Stomach (tissue), 8 donors: ENCODE measurements at regions not wholly inside any gene's neighbourhood (a gene's known extent, or its start where the extent isn't known, plus 50 kb on each side); places are given as distances from the start of the nearest gene placed in this dataset.

Experiments
- DNase-seq, 2 donors: peaks; one replicate each; pipeline versions ENCODE4 v3.0.0 to v3.0.0-alpha.2; 2013 to 2019
- H3K27ac ChIP-seq, 5 donors: fragments of 200-600 bp in 4 of 5; sonication (generic) in 4 of 5; one replicate each; pipeline ENCODE4 v1.5.1; 2013 to 2019; ENCODE audit warnings: mild to moderate bottlenecking in 1 of 5, moderate library complexity in 1 of 5
- H3K27me3 ChIP-seq, 3 donors: fragments of 200-600 bp; sonication (generic); one replicate each; pipeline ENCODE4 v1.5.1; 2017 to 2019; ENCODE audit warnings: mixed run types in 1 of 3
- H3K36me3 ChIP-seq, 4 donors: fragments of 200-600 bp; sonication (generic); 1 replicate in 3 of 4; 2 replicates in 1 of 4; pipeline ENCODE4 v1.5.1; 2016 to 2019
- H3K4me1 ChIP-seq, 4 donors: fragments of 200-600 bp; sonication (generic); one replicate each; pipeline ENCODE4 v1.5.1; 2016 to 2019
- H3K4me3 ChIP-seq, 4 donors: fragments of 200-600 bp; sonication (generic) in 3 of 4; one replicate each; pipeline ENCODE4 v1.5.1; 2016 to 2019; ENCODE audit warnings: mild to moderate bottlenecking in 1 of 4
- H3K9me3 ChIP-seq, 4 donors: fragments of 200-600 bp; sonication (generic); one replicate each; pipeline ENCODE4 v1.5.1; 2016 to 2019
- CTCF ChIP-seq, 7 experiments: fragments of 450-650 bp in 4 of 7; fragments of 200-600 bp in 3 of 7; sonication (generic) in 3 of 7; IDR thresholded peaks; one replicate each; pipeline ENCODE4 v1.5.1; 2016 to 2019; ENCODE audit warnings: antibody characterized with exemption in 7 of 7, control low read depth in 2 of 7, mild to moderate bottlenecking in 1 of 7
- EP300 ChIP-seq: sonication (generic); formaldehyde crosslinking; IDR thresholded peaks from one replicate; pipeline ENCODE4 v1.6.1; 2017; ENCODE audit warnings: antibody characterized with exemption
- POLR2A ChIP-seq, 4 donors: fragments of 450-650 bp; IDR thresholded peaks; one replicate each; pipeline ENCODE4 v1.6.1; 2016; ENCODE audit warnings: antibody characterized with exemption in 4 of 4, control low read depth in 2 of 4, mild to moderate bottlenecking in 1 of 4, moderate library complexity in 1 of 4
- POLR2AphosphoS5 ChIP-seq, 3 donors: sonication (generic); formaldehyde crosslinking; IDR thresholded peaks; one replicate each; pipeline ENCODE4 v1.6.1; 2016; ENCODE audit warnings: antibody characterized with exemption in 3 of 3
- WGBS, 5 donors: extraction: QIAGEN DNeasy Blood & Tissue Kit in 3 of 5; methylation state at CpG; one replicate each; pipeline versions ENCODE4 v1.1.5 to v1.1.7; 2013 to 2018; 5-methylcytosine and 5-hydroxymethylcytosine counted together
- intact Hi-C: fragments of 100-400 bp; cut with DNase I; formaldehyde crosslinking; loops from one replicate; pipeline ENCODE4 v1.15.1; 2023; ENCODE audit warnings: low total_unique reads
- donor health status: healthy with polysubstance abuse.
- donor health status: Bipolar disorder and iron deficiency.
- donor health status: healthy.

DNA sequence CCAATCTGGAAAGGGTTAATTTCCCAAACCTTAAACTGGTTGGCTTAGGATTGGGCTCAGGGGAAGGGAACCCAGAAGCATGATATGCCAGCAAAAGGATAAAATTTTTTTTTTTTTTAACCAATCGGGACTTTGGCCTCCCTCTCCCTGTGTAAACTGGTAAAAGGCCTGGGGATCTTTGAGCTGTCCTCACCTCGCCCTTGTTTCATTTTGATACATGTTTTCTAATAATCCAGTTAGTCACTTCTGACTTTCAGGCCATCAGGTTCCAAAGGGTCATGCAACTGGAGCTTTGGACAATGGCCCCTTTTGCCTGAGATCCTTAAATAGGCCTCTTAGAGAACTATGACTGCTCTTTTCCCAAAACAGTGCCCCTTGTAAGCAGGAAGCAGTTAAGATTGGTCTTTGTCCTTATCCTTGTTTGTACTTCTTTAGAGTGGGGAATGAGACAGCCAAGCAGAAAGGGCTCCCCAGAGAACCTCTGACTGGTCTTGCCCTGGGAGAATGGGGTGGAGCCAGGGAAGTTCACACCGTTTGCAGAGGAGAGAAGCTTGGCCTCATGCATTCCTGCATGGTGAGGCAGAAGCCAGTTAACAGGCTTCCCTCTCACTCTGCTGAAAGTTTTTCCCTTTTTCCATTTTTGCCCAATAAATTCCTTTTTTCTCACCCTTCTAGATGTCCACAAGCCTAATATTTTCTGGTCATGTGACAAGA is 424.2 kb upstream of the CNTNAP2 start:
- no peaks in the 10 kb centered on the region for H3K27me3 ChIP-seq
- no peaks in the 10 kb centered on the region for H3K36me3 ChIP-seq
- no peak overlapping the region for H3K4me3 ChIP-seq
- WGBS, 5 donors: 40 to 56% (median 46%) methylated on average over 3 of the region's 3 CpGs
- H3K9me3 ChIP-seq: peaks cover 0 to 5% (median 0%) of the 10 kb centered on the region in 4 donors
- no peak for DNase-seq
- no peak for TF ChIP-seq POLR2A (IDR thresholded peaks at IDR 0.05)
- TF ChIP-seq POLR2AphosphoS5 (IDR thresholded peaks at IDR 0.05): no peak
- TF ChIP-seq EP300: no peak
- TF ChIP-seq CTCF (IDR thresholded peaks at IDR 0.05): no peak
- no peaks in the 10 kb centered on the region for H3K4me1 ChIP-seq
- H3K27ac ChIP-seq: no peak overlapping the region
- intact Hi-C loops: no loop called here

GRCh38 chr7:145691377-145691914 is 425.2 kb upstream of the CNTNAP2 start:
- Histone ChIP-seq H3K27me3 (no peaks in the 10 kb centered on the region), H3K36me3 (no peaks in the 10 kb centered on the region), H3K9me3 (peaks cover 0 to 12% (median 0%) of the 10 kb centered on the region in 4 donors), H3K4me3 (no peak overlapping the region), H3K27ac (no peak overlapping the region), H3K4me1 (no peaks in the 10 kb centered on the region)
- intact Hi-C loops: no loop called here
- WGBS, 5 donors: 78 to 89% (median 82%) methylated on average over 5 of the region's 5 CpGs
- TF ChIP-seq POLR2A (IDR thresholded peaks at IDR 0.05): no peak
- TF ChIP-seq POLR2AphosphoS5 (IDR thresholded peaks at IDR 0.05): no peak
- no peak for DNase-seq

DNA sequence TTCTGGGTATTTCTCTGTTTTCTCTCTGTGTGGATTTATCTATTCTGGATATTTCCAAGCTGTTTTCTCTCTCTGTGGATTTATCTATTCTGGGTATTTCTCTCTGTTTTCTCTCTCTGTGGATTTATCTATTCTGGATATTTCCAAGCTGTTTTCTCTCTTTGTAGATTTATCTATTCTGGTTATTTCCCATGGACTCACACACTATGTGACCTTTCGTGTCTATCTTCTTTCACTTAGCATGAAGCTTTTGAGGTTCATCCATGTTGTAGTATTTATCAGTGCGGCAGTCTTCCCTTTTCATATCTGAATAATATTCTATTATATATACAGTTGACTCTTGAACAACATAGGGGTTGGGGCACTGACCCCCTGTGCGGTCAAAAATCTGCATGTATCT is 435.0 kb upstream of the CNTNAP2 start:
- DNase-seq: no peak
- H3K9me3 ChIP-seq: no peaks in the 10 kb centered on the region
- H3K4me3 ChIP-seq: no peak overlapping the region
- H3K4me1 ChIP-seq: no peaks in the 10 kb centered on the region
- TF ChIP-seq POLR2A (IDR thresholded peaks at IDR 0.05): no peak
- no peak for TF ChIP-seq EP300
- no peak for TF ChIP-seq POLR2AphosphoS5 (IDR thresholded peaks at IDR 0.05)
- no peak for TF ChIP-seq CTCF (IDR thresholded peaks at IDR 0.05)
- no peaks in the 10 kb centered on the region for H3K27me3 ChIP-seq
- H3K36me3 ChIP-seq: no peaks in the 10 kb centered on the region
- intact Hi-C loops: no loop called here
- H3K27ac ChIP-seq: no peak overlapping the region
- 81 to 90% (median 87%) methylated on average over 3 of the region's 3 CpGs for WGBS, 5 donors

DNA sequence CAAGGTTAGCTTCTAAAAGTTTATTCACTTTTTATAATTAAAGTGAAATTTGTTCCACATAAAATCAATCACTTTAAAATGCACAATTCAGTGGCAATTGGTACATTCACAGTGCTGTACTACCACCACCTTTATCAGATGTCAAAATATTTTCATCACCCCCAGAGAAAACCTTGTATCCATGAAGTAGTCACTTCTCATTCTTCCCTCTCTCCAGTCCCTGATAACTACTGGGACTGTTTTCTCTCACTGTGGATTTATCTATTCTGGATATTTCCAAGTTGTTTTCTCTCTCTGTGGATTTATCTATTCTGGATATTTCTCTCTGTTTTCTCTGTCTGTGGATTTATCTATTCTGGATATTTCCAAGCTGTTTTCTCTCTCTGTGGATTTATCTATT is 435.4 kb upstream of the CNTNAP2 start:
- no peak for DNase-seq
- H3K4me3 ChIP-seq: no peak overlapping the region
- H3K27ac ChIP-seq: no peak overlapping the region
- no peaks in the 10 kb centered on the region for H3K4me1 ChIP-seq
- H3K27me3 ChIP-seq: no peaks in the 10 kb centered on the region
- H3K36me3 ChIP-seq: no peaks in the 10 kb centered on the region
- intact Hi-C loops: no loop called here
- TF ChIP-seq CTCF (IDR thresholded peaks at IDR 0.05): no peak
- no peak for TF ChIP-seq POLR2A (IDR thresholded peaks at IDR 0.05)
- no peak for TF ChIP-seq EP300
- H3K9me3 ChIP-seq: no peaks in the 10 kb centered on the region
